ENCODE measurements at regions not wholly inside any gene's neighbourhood (a gene's known extent, or its start where the extent isn't known, plus 50 kb on each side); places are given as distances from the start of the nearest gene placed in this dataset.
A peak's percentile ranks its signal among the peaks of the same experiment; 100 is the strongest.
"Not testable (repeated sequence)": the region's sequence is repeated elsewhere in the genome, so short reads cannot be mapped to it uniquely, and the experiment has no call there.

DNA sequence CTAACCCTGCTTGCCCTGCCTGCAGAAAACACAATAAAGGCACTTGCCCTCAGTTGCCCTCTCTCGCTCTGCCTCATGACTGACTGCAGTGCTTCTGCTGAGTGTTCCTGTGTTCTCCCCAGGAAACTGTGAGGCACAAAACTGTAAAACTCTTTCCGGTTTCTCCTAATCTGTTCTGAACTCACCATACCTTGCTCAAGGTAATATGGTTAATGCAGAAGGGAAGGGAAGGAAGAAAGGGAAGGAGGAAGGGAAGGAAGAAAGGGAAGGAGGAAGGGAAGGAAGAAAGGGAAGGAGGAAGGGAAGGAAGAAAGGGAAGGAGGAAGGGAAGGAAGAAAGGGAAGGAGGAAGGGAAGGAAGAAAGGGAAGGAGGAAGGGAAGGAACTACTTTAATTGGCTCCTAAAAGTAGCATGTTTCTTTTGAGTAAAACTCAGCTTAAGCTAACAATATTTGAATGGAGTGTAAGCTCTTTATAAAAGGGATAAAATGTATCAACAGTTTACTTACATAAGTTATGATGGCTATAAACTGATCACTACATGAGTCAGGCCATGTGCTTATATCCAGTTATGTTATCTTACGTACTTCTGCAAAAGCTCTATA lies 334.0 kb upstream of the CLEC14A start:
- no peak for DNase-seq

DNA sequence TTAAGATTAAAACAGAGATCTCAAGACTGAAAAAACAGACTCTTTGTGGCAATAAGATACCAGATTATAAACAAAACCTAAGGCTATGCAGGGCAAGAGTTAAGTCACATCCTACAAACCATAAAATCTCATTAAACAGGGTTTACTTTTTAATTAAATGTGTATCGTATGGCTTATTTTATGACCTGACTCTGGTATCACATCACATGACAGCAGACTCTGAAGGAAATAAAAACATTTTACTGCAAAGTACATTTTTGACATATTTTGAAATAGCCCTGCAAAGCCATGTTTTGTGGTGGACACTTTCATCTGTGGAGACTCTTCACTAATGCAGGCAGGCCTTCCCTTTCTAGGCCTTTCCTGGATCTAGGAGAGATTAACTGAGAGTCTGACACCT lies 327.6 kb upstream of the CLEC14A start:
- DNase-seq = no peak

DNA sequence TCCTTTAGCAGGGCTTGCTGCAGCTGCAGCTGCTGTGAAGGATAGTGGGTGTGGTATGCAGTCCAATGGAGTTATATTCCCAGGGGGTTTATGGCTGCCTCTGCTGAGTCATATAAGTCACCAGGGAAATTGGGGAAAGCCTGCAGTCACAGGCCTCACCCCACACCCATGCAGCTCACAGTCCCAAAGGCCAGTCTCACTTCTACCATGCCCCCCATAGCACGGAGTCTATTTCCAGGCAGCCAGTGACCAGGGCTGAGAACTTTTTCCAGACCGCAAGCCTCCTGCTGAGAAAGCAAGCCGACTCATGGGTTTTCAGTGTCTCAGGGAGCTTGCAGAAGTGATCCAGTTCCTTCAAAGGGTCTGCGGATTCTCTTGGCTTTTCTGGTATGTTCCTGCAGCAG lies 322.4 kb upstream of the CLEC14A start:
- DNase-seq = no peak

DNA sequence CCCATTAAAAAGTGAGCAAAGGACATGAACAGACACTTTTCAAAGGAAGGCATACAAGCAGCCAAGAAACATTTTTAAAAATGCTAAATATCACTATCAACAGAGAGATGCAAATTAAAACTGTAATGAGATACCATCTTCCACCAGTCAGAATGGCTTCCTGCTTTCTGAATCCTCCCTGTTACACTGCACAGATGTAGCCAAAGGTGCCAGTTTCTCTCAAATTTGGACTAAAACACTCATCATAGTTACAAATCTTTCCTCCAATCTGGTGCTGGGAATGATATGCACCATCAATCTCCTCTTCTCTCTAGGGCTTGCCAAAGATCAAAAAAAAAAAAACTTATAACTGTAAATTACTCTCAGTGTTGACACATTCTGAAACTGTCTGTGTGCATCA lies 311.8 kb upstream of the CLEC14A start:
- DNase-seq = peak in 1 of 51 donors; percentile 3

DNA sequence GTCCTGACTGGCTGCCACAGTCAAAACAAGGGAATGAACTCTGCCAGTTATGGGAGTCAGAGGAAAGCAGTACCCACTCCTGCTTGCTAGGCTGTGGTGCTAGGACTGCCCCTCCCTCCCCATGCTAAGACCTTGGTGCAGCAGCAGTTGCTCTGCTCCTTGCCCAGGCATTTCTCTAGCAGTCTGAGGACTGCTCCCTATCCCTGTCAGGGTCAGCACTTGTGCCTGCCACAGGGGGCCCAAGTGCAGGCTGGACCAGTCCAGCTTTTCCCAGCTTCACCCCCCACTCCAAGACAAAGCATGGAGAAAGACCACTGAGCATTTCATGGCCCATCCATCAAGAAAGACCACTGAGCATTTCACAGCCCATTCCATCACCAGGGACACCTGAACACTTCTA lies 305.8 kb upstream of the CLEC14A start:
- no peak for DNase-seq

DNA sequence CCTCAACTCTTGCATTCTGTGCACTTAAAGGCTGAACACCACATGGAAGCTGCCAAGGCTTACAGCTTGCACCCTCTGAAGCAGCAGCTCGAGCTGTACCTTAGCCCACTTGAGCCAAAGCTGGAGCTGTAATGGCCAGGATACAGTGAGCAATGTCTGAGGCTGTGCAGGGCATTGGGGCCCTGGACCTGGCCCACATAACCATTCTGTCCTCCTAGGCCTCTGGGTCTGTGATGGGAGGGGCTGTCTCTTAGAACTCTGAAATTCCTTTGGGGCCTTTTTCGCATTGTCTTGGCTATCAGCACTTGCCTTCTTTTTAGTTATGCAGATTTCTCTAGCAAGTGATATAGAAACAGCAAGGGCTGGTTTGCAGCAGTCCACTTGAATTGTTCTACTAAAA lies 303.8 kb upstream of the CLEC14A start:
- DNase-seq = no peak

DNA sequence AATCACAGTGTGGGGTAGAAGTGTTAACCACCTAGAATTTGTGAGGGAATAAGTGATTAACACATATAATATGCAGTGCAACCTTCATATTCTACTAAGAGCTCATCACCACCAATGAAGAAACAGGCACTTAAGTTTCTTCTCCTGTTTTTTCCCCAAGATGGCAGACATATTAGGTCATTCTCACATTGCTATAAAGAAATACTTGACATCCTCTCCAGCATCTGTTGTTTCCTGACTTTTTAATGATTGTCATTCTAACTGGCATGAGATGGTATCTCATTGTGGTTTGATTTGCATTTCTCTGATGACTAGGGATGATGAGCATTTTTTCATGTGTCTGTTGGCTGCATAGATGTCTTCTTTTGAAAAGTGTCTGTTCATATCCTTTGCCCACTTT lies 301.5 kb upstream of the CLEC14A start:
- DNase-seq = not testable (repeated sequence)

DNA sequence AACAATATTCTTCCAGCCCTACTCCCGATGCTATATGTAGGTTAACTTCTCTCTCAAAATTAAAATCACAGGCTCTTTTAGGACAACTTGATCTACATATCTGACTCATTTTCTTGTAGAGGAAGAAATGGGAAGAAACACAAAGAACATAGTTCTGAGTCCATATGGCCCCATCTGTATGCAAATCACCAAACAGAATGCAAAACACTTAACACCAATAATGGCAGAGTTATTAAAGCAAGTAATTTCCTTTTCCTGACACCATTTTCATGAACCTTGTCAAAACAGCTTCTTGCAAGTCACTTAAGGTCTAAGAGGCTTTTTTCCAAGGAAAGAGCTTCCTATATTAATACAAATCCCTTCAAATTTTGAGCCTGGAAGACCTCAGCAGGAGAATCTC lies 300.4 kb upstream of the CLEC14A start:
- DNase-seq = no peak

GRCh38 chr14:38554026-38554425 lies 298.1 kb upstream of the CLEC14A start:
- no peak for DNase-seq

- no peak for DNase-seq
These were observed 297.7 kb upstream of the CLEC14A start for GRCh38 chr14:38553586-38553985.

DNA sequence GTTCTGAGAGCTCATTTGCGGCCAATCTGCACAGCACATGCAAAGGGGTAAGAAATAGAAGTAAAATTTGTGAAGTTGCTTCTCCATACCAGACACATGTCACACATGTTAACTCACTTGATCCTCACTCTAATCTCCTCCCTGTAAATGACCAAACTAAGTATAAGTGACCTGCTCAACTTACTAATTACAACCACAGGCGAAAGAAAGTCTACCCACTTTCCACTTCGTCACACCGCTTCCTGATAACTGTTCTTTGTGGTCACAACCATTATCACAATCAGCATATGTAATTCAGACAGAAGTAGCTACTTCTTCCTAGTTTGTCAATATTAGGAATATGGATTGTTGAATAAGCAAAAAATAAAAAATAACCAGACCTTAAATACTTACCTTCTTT lies 293.7 kb upstream of the CLEC14A start:
- DNase-seq = no peak

DNA sequence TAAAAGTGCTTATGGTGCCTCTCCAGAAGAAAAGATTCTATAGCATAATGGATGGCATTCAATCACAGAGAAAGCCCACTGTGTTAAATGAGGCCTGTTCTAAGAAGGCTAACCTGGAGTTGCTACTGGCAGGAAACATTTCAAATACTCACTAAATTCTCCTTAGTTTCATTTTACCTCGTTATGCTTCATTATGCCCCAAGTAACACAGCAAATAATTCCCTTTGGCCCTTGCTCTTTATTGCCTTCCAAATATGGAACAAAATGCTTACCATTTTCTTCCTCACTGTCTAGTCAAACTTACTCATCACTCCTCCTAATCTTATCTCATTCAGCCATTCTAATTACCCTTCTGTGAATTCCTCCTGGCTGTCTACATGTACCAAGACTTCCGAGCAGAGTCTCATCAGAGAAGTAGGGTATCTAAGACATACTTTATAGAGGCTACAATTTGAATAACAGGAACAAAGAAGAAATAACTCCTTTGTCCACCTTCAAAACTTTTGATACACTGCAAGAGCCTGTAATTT lies 292.1 kb upstream of the CLEC14A start:
- DNase-seq = no peak

DNA sequence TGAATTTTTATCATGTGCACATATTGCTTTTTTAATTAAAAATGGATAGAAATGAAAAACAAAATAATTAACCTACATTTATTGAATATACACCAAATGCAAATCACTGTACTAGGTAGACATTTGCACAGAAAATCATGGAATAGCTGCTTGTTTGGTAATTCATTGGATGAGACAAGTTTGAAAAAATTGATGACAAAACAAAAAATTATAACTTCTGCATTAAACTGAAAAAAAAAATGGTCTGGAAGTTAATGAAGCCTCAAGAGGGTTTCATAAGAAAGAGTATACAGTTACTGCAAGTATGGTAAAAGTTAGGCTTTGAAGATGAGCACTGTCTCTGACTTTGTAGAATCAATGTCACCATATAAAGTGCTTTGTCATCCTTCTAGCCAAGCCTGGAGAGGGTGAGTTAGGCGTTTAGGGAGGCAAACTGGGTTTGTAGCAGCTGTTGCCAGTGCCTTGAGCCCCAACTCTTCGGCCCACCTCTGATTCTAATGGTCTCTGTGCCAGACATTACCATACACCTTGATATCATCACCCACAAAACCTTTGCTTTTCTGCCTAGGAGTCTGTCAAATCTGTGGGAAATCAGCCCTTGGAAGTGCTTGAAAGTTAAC lies 291.1 kb upstream of the CLEC14A start:
- no peak for DNase-seq

GRCh38 chr14:38544776-38545175 lies 288.9 kb upstream of the CLEC14A start:
- DNase-seq = no peak

GRCh38 chr14:38543851-38544250 lies 288.0 kb upstream of the CLEC14A start:
- not testable (repeated sequence) for DNase-seq

- not testable (repeated sequence) for DNase-seq
These were observed 282.2 kb upstream of the CLEC14A start for GRCh38 chr14:38538053-38538452.

DNA sequence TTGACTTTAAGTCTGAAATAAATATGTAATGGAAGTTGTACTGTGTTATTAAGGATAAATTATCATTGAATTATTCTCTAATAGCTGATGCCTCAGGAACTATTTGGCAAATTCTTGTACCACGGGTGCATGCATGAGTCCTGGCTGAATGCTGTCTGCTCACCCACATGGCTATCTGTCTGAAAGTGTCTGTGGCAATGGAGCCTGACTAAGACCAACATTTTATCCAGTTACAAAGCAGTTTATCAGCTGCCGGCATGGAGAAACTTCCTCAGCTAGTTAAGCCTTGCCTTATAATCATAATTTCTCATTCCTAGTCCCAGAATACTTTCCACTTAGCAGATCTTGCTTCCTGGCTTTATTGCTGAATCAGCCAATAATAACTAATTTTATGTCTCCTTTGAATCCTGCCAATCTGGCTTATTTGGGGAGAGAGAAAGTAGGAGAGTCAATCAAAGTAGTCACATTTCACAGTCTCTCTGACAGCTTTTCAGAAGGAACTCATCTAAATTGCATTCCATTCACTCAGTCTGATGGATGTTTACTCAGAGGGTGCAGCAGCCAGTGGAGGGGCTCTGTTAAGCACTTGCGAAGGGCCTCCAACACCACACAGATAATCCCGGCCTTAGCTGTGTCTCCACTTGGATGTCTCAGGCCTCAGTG lies 280.6 kb upstream of the CLEC14A start:
- DNase-seq = no peak

- DNase-seq = no peak
These were observed 272.7 kb upstream of the CLEC14A start for GRCh38 chr14:38528582-38528981.

DNA sequence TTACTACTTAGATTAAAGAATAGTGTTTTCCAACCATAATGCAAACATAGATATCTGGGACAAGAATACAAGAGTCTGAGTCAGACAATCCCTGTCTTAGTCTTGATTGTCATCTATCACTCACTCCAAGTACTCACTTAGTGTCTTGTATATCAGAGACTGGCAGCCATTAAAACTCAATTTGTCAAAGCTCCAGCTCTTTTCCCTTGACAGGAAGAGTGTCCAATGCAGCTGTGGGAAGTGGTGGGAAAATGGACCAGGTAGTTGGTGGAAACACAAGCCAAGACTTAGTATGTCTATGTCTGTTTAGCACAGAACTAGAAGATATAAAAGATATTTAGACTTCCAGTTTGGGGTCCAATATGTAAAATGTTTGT lies 271.6 kb upstream of the CLEC14A start:
- DNase-seq = no peak

DNA sequence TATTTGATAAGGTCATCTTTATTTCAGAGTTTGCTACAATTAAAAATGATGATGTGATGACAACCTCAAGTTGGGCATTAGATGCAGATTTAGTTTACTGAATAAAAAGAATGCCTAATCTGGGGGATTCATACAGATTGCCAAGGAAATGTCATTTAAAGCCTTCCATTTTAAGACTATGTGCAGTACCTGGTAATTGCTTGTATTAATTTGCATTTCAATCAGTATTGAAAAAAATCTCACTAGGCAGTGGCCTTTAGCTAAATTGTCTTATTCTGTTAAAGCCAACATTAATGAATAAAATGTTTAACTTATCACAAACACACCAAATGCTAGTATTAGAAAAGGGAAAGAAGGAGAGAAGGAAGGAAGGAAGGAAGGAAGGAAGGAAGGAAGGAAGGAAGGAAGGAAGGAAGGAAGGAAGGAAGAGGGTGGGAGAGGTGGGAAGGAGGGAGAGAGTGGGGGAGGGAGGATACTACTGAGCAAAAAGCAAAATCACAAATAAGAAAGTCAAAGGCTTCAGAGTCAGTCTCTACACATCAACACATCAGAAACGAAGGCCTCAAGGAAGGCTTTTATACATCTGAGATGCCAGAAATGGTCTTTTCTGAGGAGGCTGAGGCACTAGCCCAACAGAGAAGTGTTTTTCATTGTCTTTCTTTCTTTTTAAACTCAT lies 271.1 kb upstream of the CLEC14A start:
- DNase-seq = no peak

DNA sequence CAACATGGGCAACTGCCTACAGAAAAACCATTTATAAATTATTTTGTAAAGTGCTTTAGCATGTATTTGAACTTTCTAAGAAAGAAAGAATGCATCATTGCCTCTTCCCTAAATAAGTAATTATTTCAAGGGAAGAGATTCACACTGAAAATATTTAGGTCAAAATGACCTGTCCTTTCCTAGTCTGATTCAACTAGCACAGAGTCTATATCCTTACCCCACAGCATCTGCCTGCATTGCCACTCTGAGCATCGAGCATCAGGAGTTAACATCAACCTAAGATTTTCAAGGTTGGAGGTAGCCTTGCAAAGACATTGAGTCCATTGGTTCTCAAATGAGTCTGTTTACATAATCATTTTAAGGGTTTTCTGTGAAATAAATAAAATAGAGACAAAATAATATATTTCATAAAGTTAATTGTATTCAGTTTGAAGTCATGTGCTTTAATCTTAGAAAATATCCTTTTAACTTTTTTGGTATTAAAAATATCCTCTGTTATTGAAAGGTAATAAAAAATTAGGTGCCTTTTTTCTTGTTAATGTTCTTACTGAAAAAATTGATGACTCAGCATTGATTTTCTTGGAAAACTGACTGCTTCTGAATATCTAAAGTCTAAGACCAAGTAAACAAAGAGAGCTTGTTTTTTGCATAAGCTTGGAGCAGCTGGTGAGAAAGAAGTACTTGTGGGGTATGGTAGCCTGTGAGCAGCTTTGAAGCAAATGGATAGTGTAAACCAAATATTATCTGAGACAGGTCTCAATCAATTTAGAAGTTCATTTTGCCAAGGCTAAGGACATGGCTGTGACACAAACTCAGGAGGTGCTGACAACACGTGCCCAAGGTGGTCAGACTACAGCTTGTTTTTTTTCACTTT lies 269.0 kb upstream of the CLEC14A start:
- no peak for DNase-seq

All from hypothalamus (tissue), 51 donors.